ENCODE measurements at regions not wholly inside any gene's neighbourhood (a gene's known extent, or its start where the extent isn't known, plus 50 kb on each side); places are given as distances from the start of the nearest gene placed in this dataset.

DNA sequence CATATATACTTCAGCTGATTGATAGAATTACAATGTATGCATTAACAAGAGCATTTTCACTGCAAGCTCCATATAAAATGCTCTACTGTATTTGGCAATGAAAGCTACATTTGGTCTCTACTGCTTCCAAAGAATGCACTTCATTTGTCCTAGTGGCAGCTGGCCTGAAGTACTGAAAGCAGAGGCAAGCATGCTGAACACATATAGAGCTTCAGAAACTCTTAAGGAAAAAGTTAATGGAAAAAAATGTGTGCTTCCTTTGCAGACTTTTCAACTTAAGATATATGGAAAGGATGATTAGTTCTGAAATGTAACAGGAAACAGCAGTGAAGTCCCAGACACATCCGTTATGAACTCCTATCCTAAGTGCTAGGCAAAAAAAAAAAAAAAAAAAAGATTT lies 537.1 kb upstream of the POM121L12 start:
- Histone ChIP-seq H3K4me3 (no peak overlapping the region), H3K27me3 (no peaks in the 10 kb centered on the region), H3K27ac (no peak overlapping the region), H3K4me1 (peaks cover 0 to 7% (median 0%) of the 10 kb centered on the region in 4 donors), H3K36me3 (no peaks in the 10 kb centered on the region), H3K9me3 (no peaks in the 10 kb centered on the region)
- intact Hi-C loops (cut with DNase I): no loop called here
- TF ChIP-seq, protein P1, sequence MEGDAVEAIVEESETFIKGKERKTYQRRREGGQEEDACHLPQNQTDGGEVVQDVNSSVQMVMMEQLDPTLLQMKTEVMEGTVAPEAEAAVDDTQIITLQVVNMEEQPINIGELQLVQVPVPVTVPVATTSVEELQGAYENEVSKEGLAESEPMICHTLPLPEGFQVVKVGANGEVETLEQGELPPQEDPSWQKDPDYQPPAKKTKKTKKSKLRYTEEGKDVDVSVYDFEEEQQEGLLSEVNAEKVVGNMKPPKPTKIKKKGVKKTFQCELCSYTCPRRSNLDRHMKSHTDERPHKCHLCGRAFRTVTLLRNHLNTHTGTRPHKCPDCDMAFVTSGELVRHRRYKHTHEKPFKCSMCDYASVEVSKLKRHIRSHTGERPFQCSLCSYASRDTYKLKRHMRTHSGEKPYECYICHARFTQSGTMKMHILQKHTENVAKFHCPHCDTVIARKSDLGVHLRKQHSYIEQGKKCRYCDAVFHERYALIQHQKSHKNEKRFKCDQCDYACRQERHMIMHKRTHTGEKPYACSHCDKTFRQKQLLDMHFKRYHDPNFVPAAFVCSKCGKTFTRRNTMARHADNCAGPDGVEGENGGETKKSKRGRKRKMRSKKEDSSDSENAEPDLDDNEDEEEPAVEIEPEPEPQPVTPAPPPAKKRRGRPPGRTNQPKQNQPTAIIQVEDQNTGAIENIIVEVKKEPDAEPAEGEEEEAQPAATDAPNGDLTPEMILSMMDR (IDR thresholded peaks at IDR 0.05): no peak
- TF ChIP-seq POLR2AphosphoS5 (IDR thresholded peaks at IDR 0.05) (no peak), EP300 (IDR thresholded peaks at IDR 0.05) (no peak), POLR2A (IDR thresholded peaks at IDR 0.05) (no peak)
- 55 to 88% methylated on average over 1 of the region's 1 CpG for WGBS, 2 donors
- no peak for DNase-seq

DNA sequence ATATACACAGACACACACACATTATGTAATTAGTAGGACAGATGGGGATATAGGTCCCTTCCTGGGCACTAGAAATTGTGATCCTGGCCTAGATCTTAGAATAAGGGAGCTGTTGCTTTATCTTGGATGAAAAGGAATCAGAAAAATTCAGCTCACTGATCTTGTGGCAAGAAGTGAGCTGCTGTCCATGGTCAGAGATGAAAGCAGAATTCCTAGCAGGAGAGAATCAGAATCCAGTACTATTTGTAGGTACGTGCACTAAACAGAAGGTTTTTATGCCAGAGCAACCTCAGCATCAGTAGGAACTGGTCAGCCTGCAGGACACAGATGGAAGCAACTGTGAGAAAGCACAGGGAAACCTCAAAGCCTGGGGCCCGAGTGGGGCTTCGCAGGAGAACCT lies 549.2 kb upstream of the POM121L12 start:
- no peak overlapping the region for H3K4me3 ChIP-seq
- no peaks in the 10 kb centered on the region for H3K9me3 ChIP-seq
- 59 to 63% methylated on average over 3 of the region's 3 CpGs for WGBS, 2 donors
- intact Hi-C loops (cut with DNase I): no loop called here
- DNase-seq: no peak
- H3K36me3 ChIP-seq: no peaks in the 10 kb centered on the region
- no peaks in the 10 kb centered on the region for H3K27me3 ChIP-seq
- H3K27ac ChIP-seq: no peak overlapping the region
- TF ChIP-seq POLR2AphosphoS5 (IDR thresholded peaks at IDR 0.05) (no peak), POLR2A (IDR thresholded peaks at IDR 0.05) (no peak), EP300 (IDR thresholded peaks at IDR 0.05) (no peak)
- TF ChIP-seq, protein P1 (IDR thresholded peaks at IDR 0.05): no peak
- H3K4me1 ChIP-seq: no peaks in the 10 kb centered on the region

DNA sequence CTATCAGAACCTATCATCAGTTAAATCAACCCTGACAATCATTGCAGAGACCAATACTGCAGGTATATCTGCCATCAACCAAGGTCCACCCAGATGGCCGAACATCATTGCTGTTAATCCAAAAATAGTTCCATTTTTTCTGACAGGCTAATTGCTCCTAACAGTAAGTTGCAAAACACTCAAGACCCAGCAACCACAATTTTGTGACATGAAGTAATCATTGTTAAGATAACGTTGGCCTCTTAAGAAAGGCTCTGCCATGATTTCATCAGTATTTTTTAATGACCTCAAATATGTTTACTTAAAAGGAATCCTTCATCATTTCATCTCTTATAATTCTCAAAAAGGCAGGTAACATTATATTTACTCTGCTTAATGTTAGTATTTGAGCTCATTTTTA lies 553.4 kb upstream of the POM121L12 start:
- no peaks in the 10 kb centered on the region for H3K36me3 ChIP-seq
- TF ChIP-seq, protein P1 (IDR thresholded peaks at IDR 0.05): no peak
- TF ChIP-seq POLR2A (IDR thresholded peaks at IDR 0.05) (no peak), POLR2AphosphoS5 (IDR thresholded peaks at IDR 0.05) (no peak), EP300 (IDR thresholded peaks at IDR 0.05) (no peak)
- intact Hi-C loops (cut with DNase I): no loop called here

DNA sequence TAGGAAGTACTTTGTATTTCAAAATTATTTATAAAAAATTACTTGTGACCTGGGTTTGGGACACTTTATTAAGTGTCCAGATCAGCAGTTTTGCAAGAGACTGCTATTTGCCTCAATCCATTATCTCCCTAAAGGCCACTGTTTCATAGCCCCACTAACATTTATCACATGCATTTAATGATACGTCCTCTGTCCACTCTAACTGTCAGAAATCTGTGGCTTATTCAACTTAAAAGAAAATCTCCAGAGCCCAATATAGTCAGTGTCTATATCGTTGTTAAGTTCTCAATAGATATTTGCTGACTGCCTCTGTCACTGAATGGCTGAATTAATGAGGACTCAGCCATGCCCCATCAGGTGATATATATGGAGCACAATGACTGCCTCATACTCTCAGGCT lies 553.9 kb upstream of the POM121L12 start:
- no peak overlapping the region for H3K27ac ChIP-seq
- no peaks in the 10 kb centered on the region for H3K36me3 ChIP-seq
- H3K27me3 ChIP-seq: no peaks in the 10 kb centered on the region
- TF ChIP-seq POLR2AphosphoS5 (IDR thresholded peaks at IDR 0.05) (no peak), POLR2A (IDR thresholded peaks at IDR 0.05) (no peak), EP300 (IDR thresholded peaks at IDR 0.05) (no peak)
- TF ChIP-seq, protein P1 (IDR thresholded peaks at IDR 0.05): no peak
- WGBS, 2 donors: 59 to 66% methylated on average over 2 of the region's 2 CpGs
- H3K4me1 ChIP-seq: no peaks in the 10 kb centered on the region
- intact Hi-C loops (cut with DNase I): no loop called here
- H3K9me3 ChIP-seq: no peaks in the 10 kb centered on the region
- DNase-seq: no peak
- no peak overlapping the region for H3K4me3 ChIP-seq

More for the DNA sequence above, 553.4 kb upstream of the POM121L12 start:
- no peaks in the 10 kb centered on the region for H3K9me3 ChIP-seq
- H3K4me1 ChIP-seq: no peaks in the 10 kb centered on the region
- H3K27ac ChIP-seq: no peak overlapping the region
- no peak for DNase-seq
- H3K27me3 ChIP-seq: no peaks in the 10 kb centered on the region
- no peak overlapping the region for H3K4me3 ChIP-seq
- 77 to 84% methylated on average over 2 of the region's 2 CpGs for WGBS, 2 donors

DNA sequence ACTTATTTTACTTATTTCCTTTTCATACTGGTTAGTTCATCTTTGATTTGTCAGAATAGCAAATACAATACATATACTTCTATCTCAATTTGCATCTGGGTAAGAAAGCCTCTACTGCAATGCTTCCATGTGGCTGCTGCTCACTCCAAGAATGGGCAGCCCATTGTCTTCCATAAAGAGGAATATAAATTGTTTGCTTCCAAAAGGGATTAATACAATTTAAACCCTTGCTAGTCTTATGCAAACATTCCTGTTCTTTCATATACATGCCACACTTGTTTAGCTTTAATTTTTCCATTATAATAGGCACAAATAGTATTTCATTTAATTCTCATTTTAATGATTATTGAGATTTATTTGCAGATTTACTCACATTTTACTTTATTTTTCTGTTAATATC lies 555.4 kb upstream of the POM121L12 start:
- TF ChIP-seq POLR2A (IDR thresholded peaks at IDR 0.05) (no peak), EP300 (IDR thresholded peaks at IDR 0.05) (no peak), POLR2AphosphoS5 (IDR thresholded peaks at IDR 0.05) (no peak)
- TF ChIP-seq, protein P1 (IDR thresholded peaks at IDR 0.05): no peak
- no peaks in the 10 kb centered on the region for H3K27me3 ChIP-seq
- H3K4me1 ChIP-seq: no peaks in the 10 kb centered on the region
- intact Hi-C loops (cut with DNase I): no loop called here
- no peak overlapping the region for H3K4me3 ChIP-seq
- H3K36me3 ChIP-seq: no peaks in the 10 kb centered on the region
- no peak for DNase-seq
- H3K9me3 ChIP-seq: no peaks in the 10 kb centered on the region
- no peak overlapping the region for H3K27ac ChIP-seq

All from sigmoid colon (tissue), 6 donors.